H1 (cell line): ENCODE measurements at regions not wholly inside any gene's neighbourhood (a gene's known extent, or its start where the extent isn't known, plus 50 kb on each side); places are given as distances from the start of the nearest gene placed in this dataset.

Experiments used
- TF ChIP-seq, protein P1 (sequence below): IDR thresholded peaks from 2 replicates; pipeline ENCODE4 v1.6.1; 2012; ENCODE audit warnings: low read length, inconsistent platforms

DNA sequence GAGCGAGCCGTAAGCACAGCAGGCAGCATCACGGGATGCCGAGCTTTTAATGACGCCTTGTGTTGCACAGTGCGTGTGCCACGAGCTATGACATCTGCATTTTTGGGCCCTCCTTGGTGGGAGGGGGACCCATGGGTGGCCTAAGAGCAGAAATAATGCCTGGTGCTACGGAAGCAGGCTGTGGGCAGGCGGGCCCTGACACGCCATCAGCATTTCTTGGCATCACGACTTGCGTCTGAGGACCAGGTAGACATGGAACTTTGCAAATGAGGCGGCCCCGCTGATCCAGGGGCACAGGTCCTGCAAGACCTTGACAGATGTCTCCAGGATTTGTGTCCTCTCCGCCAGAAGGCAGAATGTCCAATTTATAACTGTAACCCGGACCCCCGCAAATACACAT, 117.8 kb upstream of the RNF32 start (continued):
- TF ChIP-seq, protein P1, sequence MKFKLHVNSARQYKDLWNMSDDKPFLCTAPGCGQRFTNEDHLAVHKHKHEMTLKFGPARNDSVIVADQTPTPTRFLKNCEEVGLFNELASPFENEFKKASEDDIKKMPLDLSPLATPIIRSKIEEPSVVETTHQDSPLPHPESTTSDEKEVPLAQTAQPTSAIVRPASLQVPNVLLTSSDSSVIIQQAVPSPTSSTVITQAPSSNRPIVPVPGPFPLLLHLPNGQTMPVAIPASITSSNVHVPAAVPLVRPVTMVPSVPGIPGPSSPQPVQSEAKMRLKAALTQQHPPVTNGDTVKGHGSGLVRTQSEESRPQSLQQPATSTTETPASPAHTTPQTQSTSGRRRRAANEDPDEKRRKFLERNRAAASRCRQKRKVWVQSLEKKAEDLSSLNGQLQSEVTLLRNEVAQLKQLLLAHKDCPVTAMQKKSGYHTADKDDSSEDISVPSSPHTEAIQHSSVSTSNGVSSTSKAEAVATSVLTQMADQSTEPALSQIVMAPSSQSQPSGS, result no peak
- TF ChIP-seq, all 59 proteins: peak for 0
